Endothelial cell of umbilical vein (primary cell): ENCODE measurements at regions not wholly inside any gene's neighbourhood (a gene's known extent, or its start where the extent isn't known, plus 50 kb on each side); places are given as distances from the start of the nearest gene placed in this dataset.

Source experiments
- BruUV-seq: library from RNA; stranded (reverse); fragments of 400-500 nt; replicated peaks from 2 replicates; lab custom pipeline; 2021; lab: Mats Ljungman, UMichigan
- CTCF ChIA-PET: fragments of 300-600, 350-600 bp; sonication (Branson Sonifier 250); formaldehyde crosslinking; loops from one replicate; lab custom pipeline; 2021; ENCODE audit warnings: antibody characterized with exemption, inconsistent platforms; lab: Charles Lee
- POLR2A ChIA-PET: fragments of 300-600, 350-600 bp; sonication (Branson Sonifier 250); formaldehyde crosslinking; loops from one replicate; lab custom pipeline; 2021; ENCODE audit warnings: antibody characterized with exemption, inconsistent platforms; lab: Charles Lee
- DNase-seq: peaks from one replicate; pipeline ENCODE4 v3.0.0-alpha.2; 2011; ENCODE audit warnings: low read depth, low spot score
- FAIRE-seq: peaks from 2 replicates; lab custom pipeline; 2011; peaks lifted over from hg19 to GRCh38; lab: Jason Lieb, UNC
- H2AFZ ChIP-seq: 2 replicates; pipeline ENCODE4 v1.6.0; 2012; ENCODE audit warnings: low read depth, low read length, control low read depth, inconsistent platforms
- H3K27ac ChIP-seq: 2 replicates; pipeline ENCODE4 v1.5.1; 2011; ENCODE audit warnings: low read depth, mild to moderate bottlenecking, control low read depth, low read length, moderate library complexity; ENCODE audit not compliant: insufficient read depth
- H3K27me3 ChIP-seq, 2 experiments: 2 replicates each; pipeline versions ENCODE4 v1.6.0 to v1.6.1; 2011; ENCODE audit warnings: low read length in 2 of 2, mixed read lengths in 1 of 2; ENCODE audit not compliant: control insufficient read depth in 2 of 2, insufficient read depth in 2 of 2
- H3K36me3 ChIP-seq, 2 experiments: 2 replicates in 1 of 2; 3 replicates in 1 of 2; pipeline ENCODE4 v1.5.1; 2011; ENCODE audit warnings: low read length in 2 of 2, mild to moderate bottlenecking in 1 of 2, moderate library complexity in 1 of 2; ENCODE audit not compliant: control insufficient read depth in 2 of 2, insufficient read depth in 2 of 2; ENCODE audit errors: extremely low read depth in 1 of 2
- H3K4me1 ChIP-seq: 3 replicates; pipeline ENCODE4 v1.5.1; 2011; ENCODE audit warnings: mild to moderate bottlenecking, low read length; ENCODE audit not compliant: control insufficient read depth, insufficient read depth; ENCODE audit errors: extremely low read depth
- H3K4me2 ChIP-seq: 2 replicates; pipeline ENCODE4 v1.6.1; 2011; ENCODE audit warnings: low read length, control low read depth, mixed read lengths; ENCODE audit not compliant: insufficient read depth
- H3K4me3 ChIP-seq, 3 experiments: fragments of 200-600 bp in 1 of 3; sonication (generic), shearing (Covaris generic) in 1 of 3; replicated peaks in 1 of 3; 2 replicates each; pipeline ENCODE4 v1.5.1; 2011 to 2016; ENCODE audit warnings: control low read depth in 3 of 3, low read length in 3 of 3, mild to moderate bottlenecking in 2 of 3, inconsistent platforms in 1 of 3, low read depth in 1 of 3, moderate library complexity in 1 of 3; ENCODE audit not compliant: insufficient read depth in 1 of 3
- H3K79me2 ChIP-seq: 2 replicates; pipeline ENCODE4 v1.6.0; 2012; ENCODE audit warnings: low read length, inconsistent platforms; ENCODE audit not compliant: control insufficient read depth, insufficient read depth
- H3K9ac ChIP-seq: replicated peaks from 2 replicates; pipeline ENCODE3; 2011; ENCODE audit warnings: low read length, control low read depth; ENCODE audit not compliant: insufficient read depth; ENCODE audit errors: extremely low read depth
- H3K9me1 ChIP-seq: replicated peaks from 3 replicates; pipeline ENCODE4 v1.6.0; 2011; ENCODE audit warnings: mild to moderate bottlenecking, low read length; ENCODE audit not compliant: control insufficient read depth, insufficient read depth; ENCODE audit errors: extremely low read depth
- H3K9me3 ChIP-seq: replicated peaks from 2 replicates; pipeline ENCODE4 v1.5.1; 2012; ENCODE audit warnings: low read length, inconsistent platforms; ENCODE audit not compliant: control insufficient read depth, insufficient read depth
- H4K20me1 ChIP-seq: replicated peaks from 2 replicates; pipeline ENCODE3; 2011; ENCODE audit warnings: mild to moderate bottlenecking, low read length; ENCODE audit not compliant: control insufficient read depth, insufficient read depth; ENCODE audit errors: extremely low read depth
- EZH2 ChIP-seq: IDR thresholded peaks from 2 replicates; pipeline ENCODE4 v1.6.1; 2012; ENCODE audit warnings: borderline replicate concordance, low read depth, mild to moderate bottlenecking, moderate library complexity, low read length, inconsistent platforms; ENCODE audit not compliant: severe bottlenecking
- FOS ChIP-seq: IDR thresholded peaks from 2 replicates; pipeline ENCODE4 v1.6.1; 2011; ENCODE audit warnings: mild to moderate bottlenecking, low read length, moderate library complexity, borderline replicate concordance; ENCODE audit not compliant: insufficient read depth
- GATA2 ChIP-seq: IDR thresholded peaks from 2 replicates; pipeline ENCODE4 v1.7.0; 2011; ENCODE audit warnings: low read depth, mild to moderate bottlenecking, moderate library complexity, mixed read lengths, low read length; ENCODE audit not compliant: insufficient read length, insufficient read depth
- JUN ChIP-seq: IDR thresholded peaks from 2 replicates; pipeline ENCODE4 v1.6.1; 2011; ENCODE audit warnings: borderline replicate concordance, low read depth; ENCODE audit not compliant: insufficient read length, insufficient read depth
- MYC ChIP-seq: IDR thresholded peaks from one replicate; pipeline ENCODE4 v1.6.1; 2011; ENCODE audit warnings: mild to moderate bottlenecking, low read depth, low read length
- POLR2A ChIP-seq: IDR thresholded peaks from 2 replicates; pipeline ENCODE4 v1.6.1; 2012; ENCODE audit warnings: low read depth, mild to moderate bottlenecking, control low read depth, low read length
- POLR2AphosphoS5 ChIP-seq: IDR thresholded peaks from 2 replicates; pipeline ENCODE4 v1.6.1; 2012; ENCODE audit warnings: low read depth, mild to moderate bottlenecking, control low read depth, low read length, moderate library complexity; ENCODE audit not compliant: insufficient read depth
- dilution Hi-C: fragments of 300-500 bp; cut with MboI; formaldehyde crosslinking; loops from one replicate; pipeline ENCODE4 v1.15.0; 2019; ENCODE audit warnings: low sequenced_read_pairs; ENCODE audit not compliant: extremely low pct_ligation_motif_present
- intact Hi-C: fragments of 100-400 bp; cut with micrococcal nuclease; formaldehyde crosslinking; loops from one replicate; pipeline ENCODE4 v1.10.0; 2022
- TF ChIP-seq, protein P1 (sequence below): IDR thresholded peaks from 2 replicates; pipeline ENCODE4 v1.6.1; 2011; ENCODE audit not compliant: insufficient read depth, insufficient read length
- TF ChIP-seq, protein P2 (sequence below), 2 donors: IDR thresholded peaks; 1 replicate in 1 of 2; 2 replicates in 1 of 2; pipeline ENCODE4 v1.5.1; 2011; ENCODE audit warnings: low read length in 2 of 2, mild to moderate bottlenecking in 2 of 2, moderate library complexity in 2 of 2, control low read depth in 1 of 2, inconsistent platforms in 1 of 2, low read depth in 1 of 2; ENCODE audit not compliant: insufficient read depth in 1 of 2; ENCODE audit errors: extremely low read depth in 1 of 2

DNA sequence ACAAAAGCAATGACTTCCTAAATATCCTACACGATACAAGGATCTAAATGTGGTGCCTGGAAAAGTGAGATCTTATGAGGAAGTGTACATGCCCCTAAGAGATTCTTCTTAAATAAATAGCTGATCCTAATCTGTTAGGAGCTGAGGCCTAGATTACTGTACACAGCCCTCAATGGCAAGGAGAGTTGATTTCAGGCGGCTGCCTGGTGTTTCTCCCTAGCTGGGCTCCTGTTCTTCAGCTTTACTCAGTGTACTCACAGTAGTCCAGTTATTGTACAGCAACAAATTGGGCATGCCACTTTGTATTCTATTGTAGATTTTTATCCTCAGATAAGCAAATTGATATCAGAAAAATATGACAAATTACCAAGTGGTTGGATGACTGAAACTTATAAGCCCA lies 358.2 kb upstream of the PDGFD start:
- dilution Hi-C loops: no loop called here
- no peak for DNase-seq
- no TSS peak for BruUV-seq
- POLR2A ChIA-PET: no interaction called here
- CTCF ChIA-PET: interaction anchor here (1.3 to 1.4 kb wide), 3 partner anchors 9 to 36 kb away, joined by 3 to 5 read pairs (median 3); no protein-coding TSS in a partner anchor
- H3K4me1 ChIP-seq: no peaks in the 10 kb centered on the region
- no peak overlapping the region for H3K27ac ChIP-seq
- H3K4me3 ChIP-seq: no peak overlapping the region
- no peaks in the 10 kb centered on the region for H3K9me1 ChIP-seq
- intact Hi-C loops: no loop called here
- no peaks in the 10 kb centered on the region for H3K27me3 ChIP-seq
- TF ChIP-seq, protein P1, sequence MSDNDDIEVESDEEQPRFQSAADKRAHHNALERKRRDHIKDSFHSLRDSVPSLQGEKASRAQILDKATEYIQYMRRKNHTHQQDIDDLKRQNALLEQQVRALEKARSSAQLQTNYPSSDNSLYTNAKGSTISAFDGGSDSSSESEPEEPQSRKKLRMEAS: no peak
- TF ChIP-seq POLR2AphosphoS5 (no peak), GATA2 (no peak), POLR2A (no peak), MYC (no peak), FOS (no peak), JUN (no peak), EZH2 (no peak)
- TF ChIP-seq, protein P2, sequence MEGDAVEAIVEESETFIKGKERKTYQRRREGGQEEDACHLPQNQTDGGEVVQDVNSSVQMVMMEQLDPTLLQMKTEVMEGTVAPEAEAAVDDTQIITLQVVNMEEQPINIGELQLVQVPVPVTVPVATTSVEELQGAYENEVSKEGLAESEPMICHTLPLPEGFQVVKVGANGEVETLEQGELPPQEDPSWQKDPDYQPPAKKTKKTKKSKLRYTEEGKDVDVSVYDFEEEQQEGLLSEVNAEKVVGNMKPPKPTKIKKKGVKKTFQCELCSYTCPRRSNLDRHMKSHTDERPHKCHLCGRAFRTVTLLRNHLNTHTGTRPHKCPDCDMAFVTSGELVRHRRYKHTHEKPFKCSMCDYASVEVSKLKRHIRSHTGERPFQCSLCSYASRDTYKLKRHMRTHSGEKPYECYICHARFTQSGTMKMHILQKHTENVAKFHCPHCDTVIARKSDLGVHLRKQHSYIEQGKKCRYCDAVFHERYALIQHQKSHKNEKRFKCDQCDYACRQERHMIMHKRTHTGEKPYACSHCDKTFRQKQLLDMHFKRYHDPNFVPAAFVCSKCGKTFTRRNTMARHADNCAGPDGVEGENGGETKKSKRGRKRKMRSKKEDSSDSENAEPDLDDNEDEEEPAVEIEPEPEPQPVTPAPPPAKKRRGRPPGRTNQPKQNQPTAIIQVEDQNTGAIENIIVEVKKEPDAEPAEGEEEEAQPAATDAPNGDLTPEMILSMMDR (IDR thresholded peaks at IDR 0.05; ENCODE audit: extremely low read depth in 1 of 2, insufficient read depth in 1 of 2, low read depth in 1 of 2, low read length in 2 of 2): no peak
- no peak for FAIRE-seq
- no peak overlapping the region for H3K9ac ChIP-seq
- no peaks in the 10 kb centered on the region for H3K79me2 ChIP-seq
- H3K9me3 ChIP-seq: no peaks in the 10 kb centered on the region
- H3K36me3 ChIP-seq: no peaks in the 10 kb centered on the region
- H4K20me1 ChIP-seq: no peaks in the 10 kb centered on the region
- H2AFZ ChIP-seq: no peak overlapping the region
- no peak overlapping the region for H3K4me2 ChIP-seq
